ENCODE measurements at regions not wholly inside any gene's neighbourhood (a gene's known extent, or its start where the extent isn't known, plus 50 kb on each side); places are given as distances from the start of the nearest gene placed in this dataset.

DNA sequence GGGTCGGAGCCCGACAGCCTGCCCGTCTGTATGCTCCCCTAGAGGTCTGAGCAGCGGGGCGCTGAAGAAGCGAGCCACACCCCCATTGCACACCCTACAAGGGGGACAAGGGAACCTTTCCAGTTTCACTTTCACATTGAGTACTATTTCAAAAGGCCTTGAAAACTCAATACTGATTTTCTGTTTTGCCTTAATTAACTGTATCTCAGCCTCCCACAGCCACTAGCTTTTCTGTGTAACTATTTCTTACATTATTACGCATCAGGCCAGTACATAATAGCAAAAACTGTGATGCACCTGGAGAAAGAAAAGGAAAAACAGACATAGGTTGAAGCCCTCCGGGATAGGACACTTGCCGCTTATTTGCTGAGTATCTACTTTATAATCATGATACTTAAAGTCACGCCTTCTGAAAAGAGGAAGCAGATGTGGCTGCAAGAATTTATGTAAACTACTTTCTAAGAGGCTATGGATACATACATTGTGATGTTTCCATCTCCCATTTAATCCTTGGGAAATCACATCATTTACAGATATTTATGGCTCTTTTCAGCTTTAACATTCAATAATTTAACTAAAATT lies 1719.5 kb downstream of the MRPL39 start:
- TF ChIP-seq, protein P1, sequence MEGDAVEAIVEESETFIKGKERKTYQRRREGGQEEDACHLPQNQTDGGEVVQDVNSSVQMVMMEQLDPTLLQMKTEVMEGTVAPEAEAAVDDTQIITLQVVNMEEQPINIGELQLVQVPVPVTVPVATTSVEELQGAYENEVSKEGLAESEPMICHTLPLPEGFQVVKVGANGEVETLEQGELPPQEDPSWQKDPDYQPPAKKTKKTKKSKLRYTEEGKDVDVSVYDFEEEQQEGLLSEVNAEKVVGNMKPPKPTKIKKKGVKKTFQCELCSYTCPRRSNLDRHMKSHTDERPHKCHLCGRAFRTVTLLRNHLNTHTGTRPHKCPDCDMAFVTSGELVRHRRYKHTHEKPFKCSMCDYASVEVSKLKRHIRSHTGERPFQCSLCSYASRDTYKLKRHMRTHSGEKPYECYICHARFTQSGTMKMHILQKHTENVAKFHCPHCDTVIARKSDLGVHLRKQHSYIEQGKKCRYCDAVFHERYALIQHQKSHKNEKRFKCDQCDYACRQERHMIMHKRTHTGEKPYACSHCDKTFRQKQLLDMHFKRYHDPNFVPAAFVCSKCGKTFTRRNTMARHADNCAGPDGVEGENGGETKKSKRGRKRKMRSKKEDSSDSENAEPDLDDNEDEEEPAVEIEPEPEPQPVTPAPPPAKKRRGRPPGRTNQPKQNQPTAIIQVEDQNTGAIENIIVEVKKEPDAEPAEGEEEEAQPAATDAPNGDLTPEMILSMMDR (IDR thresholded peaks at IDR 0.05): no peak
- TF ChIP-seq POLR2A (IDR thresholded peaks at IDR 0.05): no peak
